Lower leg skin (tissue), 3 donors: ENCODE measurements at regions not wholly inside any gene's neighbourhood (a gene's known extent, or its start where the extent isn't known, plus 50 kb on each side); places are given as distances from the start of the nearest gene placed in this dataset.
"Not testable (repeated sequence)": the region's sequence is repeated elsewhere in the genome, so short reads cannot be mapped to it uniquely, and the experiment has no call there.

Source experiments
- CTCF ChIP-seq, 3 donors: fragments of 450-650 bp; IDR thresholded peaks; one replicate each; pipeline ENCODE4 v1.5.1; 2016; ENCODE audit warnings: antibody characterized with exemption in 3 of 3, mild to moderate bottlenecking in 3 of 3, moderate library complexity in 2 of 3
- POLR2A ChIP-seq, 2 donors: fragments of 450-650 bp; IDR thresholded peaks; one replicate each; pipeline ENCODE4 v1.6.1; 2016 to 2017; ENCODE audit warnings: antibody characterized with exemption in 2 of 2, mild to moderate bottlenecking in 1 of 2, moderate library complexity in 1 of 2

DNA sequence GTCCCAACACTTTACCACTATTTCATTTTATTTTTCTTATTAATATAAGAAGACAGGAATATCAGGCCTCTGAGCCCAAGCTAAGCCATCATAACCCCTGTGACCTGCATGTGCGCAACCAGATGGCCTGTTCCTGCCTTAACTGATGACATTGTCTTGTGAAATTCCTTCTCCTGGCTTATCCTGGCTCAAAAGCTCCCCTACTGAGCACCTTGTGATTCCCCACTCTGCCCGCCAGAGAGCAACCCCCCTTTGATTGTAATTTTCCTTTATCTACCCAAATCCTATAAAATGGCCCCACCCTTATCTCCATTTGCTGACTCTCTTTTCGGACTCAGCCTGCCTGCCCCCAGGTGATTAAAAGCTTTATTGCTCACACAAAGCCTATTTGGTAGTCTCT, 382.8 kb upstream of the HS3ST1 start:
- not testable (repeated sequence) for TF ChIP-seq CTCF, POLR2A (IDR thresholded peaks at IDR 0.05)
